OCI-LY7 (cell line): ENCODE measurements at regions not wholly inside any gene's neighbourhood (a gene's known extent, or its start where the extent isn't known, plus 50 kb on each side); places are given as distances from the start of the nearest gene placed in this dataset.

Experiments used
- BruUV-seq: library from RNA; stranded (reverse); fragments of 400-500 nt; replicated peaks from 2 replicates; lab custom pipeline; 2021; lab: Mats Ljungman, UMichigan
- CTCF ChIA-PET: fragments of 300-600 bp; sonication (Branson Sonifier 250); formaldehyde crosslinking; loops from one replicate; lab custom pipeline; 2022; ENCODE audit warnings: antibody characterized with exemption; ENCODE audit not compliant: unreplicated experiment; lab: Charles Lee
- POLR2A ChIA-PET: fragments of 300-600 bp; sonication (Branson Sonifier 250); formaldehyde crosslinking; loops from one replicate; lab custom pipeline; 2022; ENCODE audit warnings: antibody characterized with exemption; lab: Charles Lee
- DNase-seq: peaks from one replicate; pipeline ENCODE4 v3.0.0-alpha.2; 2015; ENCODE audit warnings: low spot score
- H2AFZ ChIP-seq: fragments of 200-600 bp; sonication (generic), shearing (Covaris generic); 2 replicates; pipeline ENCODE4 v1.6.1; 2014; ENCODE audit warnings: mild to moderate bottlenecking, antibody characterized with exemption, low read length, moderate library complexity
- H3K27ac ChIP-seq: fragments of 200-600 bp; sonication (generic); 2 replicates; pipeline ENCODE4 v1.5.1; 2014; ENCODE audit warnings: mixed run types, low read depth, mild to moderate bottlenecking, moderate library complexity, low read length, inconsistent platforms; ENCODE audit not compliant: poor library complexity, severe bottlenecking
- H3K36me3 ChIP-seq: fragments of 200-600 bp; sonication (generic); 2 replicates; pipeline ENCODE4 v1.6.1; 2014; ENCODE audit warnings: mild to moderate bottlenecking, antibody characterized with exemption, low read length, moderate library complexity, mixed read lengths; ENCODE audit not compliant: insufficient read depth
- H3K4me1 ChIP-seq: fragments of 200-600 bp; sonication (generic); 2 replicates; pipeline ENCODE4 v1.5.1; 2014; ENCODE audit warnings: mild to moderate bottlenecking, low read length; ENCODE audit not compliant: insufficient read depth, poor library complexity, severe bottlenecking
- H3K4me2 ChIP-seq: fragments of 200-600 bp; sonication (generic); 2 replicates; pipeline ENCODE4 v1.6.1; 2014; ENCODE audit warnings: mild to moderate bottlenecking, low read length
- H3K4me3 ChIP-seq: fragments of 200-600 bp; sonication (generic); 2 replicates; pipeline ENCODE4 v1.5.1; 2014; ENCODE audit warnings: mild to moderate bottlenecking, low read depth, low read length; ENCODE audit not compliant: poor library complexity, severe bottlenecking
- H3K79me2 ChIP-seq: fragments of 200-600 bp; sonication (generic); 2 replicates; pipeline ENCODE4 v1.6.1; 2016; ENCODE audit warnings: low read depth, mild to moderate bottlenecking, low read length, moderate library complexity, mixed read lengths; ENCODE audit not compliant: insufficient read depth
- H3K9me2 ChIP-seq: fragments of 200-600 bp; sonication (generic); 2 replicates; pipeline ENCODE4 v1.6.1; 2016; ENCODE audit warnings: mild to moderate bottlenecking, low read length, mixed read lengths; ENCODE audit not compliant: insufficient read depth
- H3K9me3 ChIP-seq: fragments of 200-600 bp; sonication (generic); 2 replicates; pipeline ENCODE4 v1.6.1; 2014; ENCODE audit warnings: mild to moderate bottlenecking, mixed run types, low read length, mixed read lengths
- H4K20me1 ChIP-seq: fragments of 200-600 bp; sonication (generic); 2 replicates; pipeline ENCODE4 v1.6.1; 2014; ENCODE audit warnings: mild to moderate bottlenecking, antibody characterized with exemption, low read length, moderate library complexity, mixed read lengths; ENCODE audit not compliant: insufficient read depth
- CTCF ChIP-seq: fragments of 200-600 bp; sonication (generic); conservative IDR thresholded peaks from 2 replicates; pipeline ENCODE4 v1.5.1; 2014; ENCODE audit warnings: mild to moderate bottlenecking, antibody characterized with exemption, low read length, moderate library complexity, mixed read lengths
- EZH2phosphoT487 ChIP-seq: fragments of 200-600 bp; sonication (generic); IDR thresholded peaks from 2 replicates; pipeline ENCODE4 v1.6.1; 2018; ENCODE audit warnings: low read depth, borderline replicate concordance, mild to moderate bottlenecking, mixed run types, antibody characterized with exemption, low read length, moderate library complexity, mixed read lengths
- intact Hi-C: fragments of 100-400 bp; cut with micrococcal nuclease; formaldehyde crosslinking; loops from one replicate; pipeline ENCODE4 v1.10.0; 2022; ENCODE audit not compliant: unreplicated experiment

- H3K4me2 ChIP-seq: no peak overlapping the region
- TF ChIP-seq CTCF: no peak
- no peaks in the 10 kb centered on the region for H3K4me1 ChIP-seq
- no peak overlapping the region for H3K27ac ChIP-seq
- no peaks in the 10 kb centered on the region for H3K9me3 ChIP-seq
- H3K36me3 ChIP-seq: no peaks in the 10 kb centered on the region
- H3K9me2 ChIP-seq: no peaks in the 10 kb centered on the region
- intact Hi-C loops: no loop called here
- no peak overlapping the region for H2AFZ ChIP-seq
- H3K79me2 ChIP-seq: no peaks in the 10 kb centered on the region
- ChIA-PET POLR2A (interaction anchor here (1.5 kb wide), 1 partner anchor 23 kb away, joined by 4 read pairs; no protein-coding TSS in a partner anchor), CTCF (no interaction called here)
- no peak overlapping the region for H3K4me3 ChIP-seq
- DNase-seq: no peak
- BruUV-seq: no TSS peak
- no peaks in the 10 kb centered on the region for H4K20me1 ChIP-seq
These were observed 630.4 kb downstream of the METTL15 start for GRCh38 chr11:28738549-28738948.

- DNase-seq: no peak
- no peaks in the 10 kb centered on the region for H4K20me1 ChIP-seq
- CTCF ChIA-PET: no interaction called here
- H3K4me2 ChIP-seq: no peak overlapping the region
- POLR2A ChIA-PET: interaction anchor here (0.6 kb wide), 1 partner anchor 18 kb away, joined by 4 read pairs; no protein-coding TSS in a partner anchor
- H3K9me3 ChIP-seq: no peaks in the 10 kb centered on the region
- no peak for TF ChIP-seq CTCF
- TF ChIP-seq EZH2phosphoT487: no peak
- H3K4me1 ChIP-seq: no peaks in the 10 kb centered on the region
- no peak overlapping the region for H3K27ac ChIP-seq
- intact Hi-C loops: no loop called here
- no peak overlapping the region for H2AFZ ChIP-seq
- BruUV-seq: no TSS peak
- no peak overlapping the region for H3K4me3 ChIP-seq
- no peaks in the 10 kb centered on the region for H3K36me3 ChIP-seq
- no peaks in the 10 kb centered on the region for H3K79me2 ChIP-seq
- H3K9me2 ChIP-seq: no peaks in the 10 kb centered on the region
These were observed 628.1 kb downstream of the METTL15 start for GRCh38 chr11:28736256-28736655.

DNA sequence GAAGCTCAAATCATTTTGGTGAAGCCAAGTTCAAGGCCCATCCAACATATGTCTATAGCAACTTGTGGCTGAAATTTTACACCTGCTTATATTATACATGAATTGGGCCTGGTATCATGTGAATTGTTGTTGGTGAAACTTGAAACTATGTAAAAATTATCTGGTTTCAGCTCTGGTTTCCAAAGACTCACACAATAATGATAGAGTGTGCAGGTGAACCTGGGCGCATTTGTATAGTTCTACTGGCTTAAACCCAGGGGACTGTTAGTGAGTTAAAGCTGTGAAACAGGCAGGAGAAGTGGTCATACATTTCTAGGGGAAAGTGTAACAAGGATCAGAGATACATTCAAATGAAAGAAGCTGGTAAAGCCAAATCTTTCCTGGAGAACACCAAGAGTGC lies 627.3 kb downstream of the METTL15 start:
- POLR2A ChIA-PET: interaction anchor here (0.6 kb wide), 1 partner anchor 116 kb away, joined by 3 read pairs; no protein-coding TSS in a partner anchor
- BruUV-seq: no TSS peak

More for the DNA sequence above, 627.3 kb downstream of the METTL15 start:
- Histone ChIP-seq H3K9me2 (no peaks in the 10 kb centered on the region), H3K9me3 (no peaks in the 10 kb centered on the region), H3K27ac (no peak overlapping the region), H2AFZ (no peak overlapping the region), H4K20me1 (no peaks in the 10 kb centered on the region), H3K4me3 (no peak overlapping the region), H3K36me3 (no peaks in the 10 kb centered on the region), H3K4me2 (no peak overlapping the region), H3K4me1 (no peaks in the 10 kb centered on the region), H3K79me2 (no peaks in the 10 kb centered on the region)
- no peak for TF ChIP-seq CTCF
- no peak for TF ChIP-seq EZH2phosphoT487
- intact Hi-C loops: no loop called here
- CTCF ChIA-PET: no interaction called here
- DNase-seq: no peak
